Tibial nerve (tissue), 3 donors: ENCODE measurements at regions not wholly inside any gene's neighbourhood (a gene's known extent, or its start where the extent isn't known, plus 50 kb on each side); places are given as distances from the start of the nearest gene placed in this dataset.

Experiments used
- POLR2A ChIP-seq, 2 donors: fragments of 450-650 bp; IDR thresholded peaks; one replicate each; pipeline ENCODE4 v1.6.1; 2017; ENCODE audit warnings: antibody characterized with exemption in 2 of 2, mild to moderate bottlenecking in 2 of 2, moderate library complexity in 2 of 2
- TF ChIP-seq, protein P1 (sequence below), 5 experiments: fragments of 200-600 bp in 3 of 5; fragments of 450-650 bp in 2 of 5; sonication (generic) in 3 of 5; IDR thresholded peaks; one replicate each; pipeline ENCODE4 v1.5.1; 2016 to 2019; ENCODE audit warnings: antibody characterized with exemption in 5 of 5, mild to moderate bottlenecking in 3 of 5, moderate library complexity in 2 of 5

DNA sequence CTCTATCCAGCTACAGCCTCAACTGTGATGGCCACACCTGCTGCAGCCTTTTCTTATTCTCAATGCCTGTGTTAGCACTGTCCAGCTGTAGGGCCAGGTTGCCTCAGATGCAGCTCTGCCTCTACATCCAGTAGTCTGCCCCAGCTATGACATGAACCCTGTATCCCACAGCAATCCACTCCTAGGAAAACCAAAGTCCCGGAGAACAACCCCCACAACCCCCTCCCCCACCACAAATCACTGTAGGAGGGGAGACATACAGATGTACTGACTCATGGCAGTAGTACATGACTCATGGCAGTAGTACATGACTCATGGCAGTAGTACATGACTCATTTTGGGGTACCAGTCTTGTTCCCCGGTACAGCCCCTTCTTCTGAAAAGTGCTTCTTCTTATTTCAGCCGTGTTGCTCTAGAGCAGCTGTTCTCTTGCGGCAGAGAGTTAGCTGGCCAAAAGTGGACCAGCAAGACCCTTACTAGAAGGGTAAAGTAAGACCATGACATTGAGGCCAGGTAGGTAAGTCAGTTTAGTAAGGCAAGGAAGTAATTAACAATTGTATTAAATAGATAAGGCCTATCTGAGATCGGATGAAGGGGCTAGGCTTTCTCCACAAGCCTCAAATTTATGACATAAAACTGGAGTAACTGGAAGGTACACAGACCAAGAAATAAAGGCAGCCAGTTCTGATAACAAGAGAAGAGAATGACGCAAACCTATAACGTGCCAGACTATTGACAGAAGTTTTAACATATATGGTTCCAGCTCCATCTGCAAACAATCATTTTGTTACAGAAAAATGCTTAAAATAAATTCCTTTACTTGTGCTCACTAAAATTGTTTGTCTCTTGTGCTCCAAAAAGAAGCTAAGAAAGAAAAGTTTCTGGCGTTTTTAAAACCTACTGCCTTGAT is 221.4 kb downstream of the TACR3 start:
- TF ChIP-seq, protein P1, sequence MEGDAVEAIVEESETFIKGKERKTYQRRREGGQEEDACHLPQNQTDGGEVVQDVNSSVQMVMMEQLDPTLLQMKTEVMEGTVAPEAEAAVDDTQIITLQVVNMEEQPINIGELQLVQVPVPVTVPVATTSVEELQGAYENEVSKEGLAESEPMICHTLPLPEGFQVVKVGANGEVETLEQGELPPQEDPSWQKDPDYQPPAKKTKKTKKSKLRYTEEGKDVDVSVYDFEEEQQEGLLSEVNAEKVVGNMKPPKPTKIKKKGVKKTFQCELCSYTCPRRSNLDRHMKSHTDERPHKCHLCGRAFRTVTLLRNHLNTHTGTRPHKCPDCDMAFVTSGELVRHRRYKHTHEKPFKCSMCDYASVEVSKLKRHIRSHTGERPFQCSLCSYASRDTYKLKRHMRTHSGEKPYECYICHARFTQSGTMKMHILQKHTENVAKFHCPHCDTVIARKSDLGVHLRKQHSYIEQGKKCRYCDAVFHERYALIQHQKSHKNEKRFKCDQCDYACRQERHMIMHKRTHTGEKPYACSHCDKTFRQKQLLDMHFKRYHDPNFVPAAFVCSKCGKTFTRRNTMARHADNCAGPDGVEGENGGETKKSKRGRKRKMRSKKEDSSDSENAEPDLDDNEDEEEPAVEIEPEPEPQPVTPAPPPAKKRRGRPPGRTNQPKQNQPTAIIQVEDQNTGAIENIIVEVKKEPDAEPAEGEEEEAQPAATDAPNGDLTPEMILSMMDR (IDR thresholded peaks at IDR 0.05): no peak
- no peak for TF ChIP-seq POLR2A (IDR thresholded peaks at IDR 0.05)
